IPS-18c (cell line): ENCODE measurements at regions not wholly inside any gene's neighbourhood (a gene's known extent, or its start where the extent isn't known, plus 50 kb on each side); places are given as distances from the start of the nearest gene placed in this dataset.
"Not testable (repeated sequence)": the region's sequence is repeated elsewhere in the genome, so short reads cannot be mapped to it uniquely, and the experiment has no call there.

Experiments
- H3K4me3 ChIP-seq: 2 replicates; pipeline ENCODE4 v1.7.0; 2013; ENCODE audit warnings: low read depth, mild to moderate bottlenecking, low read length, moderate library complexity; ENCODE audit not compliant: insufficient read depth
- H3K9me3 ChIP-seq: one replicate; pipeline ENCODE4 v1.6.1; 2013; ENCODE audit warnings: mild to moderate bottlenecking, low read length, moderate library complexity; ENCODE audit not compliant: control insufficient read depth, insufficient read depth

GRCh38 chr11:134957540-134958335 is 545.7 kb upstream of the B3GAT1 start:
- H3K9me3 ChIP-seq: no peaks in the 10 kb centered on the region
- no peak overlapping the region for H3K4me3 ChIP-seq

- H3K9me3 ChIP-seq: no peaks in the 10 kb centered on the region
- no peak overlapping the region for H3K4me3 ChIP-seq
These were observed 544.6 kb upstream of the B3GAT1 start for GRCh38 chr11:134956450-134957210.

GRCh38 chr11:134955970-134956369 is 543.9 kb upstream of the B3GAT1 start:
- not testable (repeated sequence) for H3K9me3 ChIP-seq, H3K4me3 ChIP-seq

GRCh38 chr11:134955281-134955680 is 543.2 kb upstream of the B3GAT1 start:
- no peaks in the 10 kb centered on the region for H3K9me3 ChIP-seq

GRCh38 chr11:134954456-134954855 is 542.4 kb upstream of the B3GAT1 start:
- not testable (repeated sequence) for H3K9me3 ChIP-seq, H3K4me3 ChIP-seq

More at GRCh38 chr11:134955281-134955680, 543.2 kb upstream of the B3GAT1 start:
- no peak overlapping the region for H3K4me3 ChIP-seq

GRCh38 chr11:134953417-134953970 is 541.5 kb upstream of the B3GAT1 start:
- H3K9me3 ChIP-seq, H3K4me3 ChIP-seq: not testable (repeated sequence)

GRCh38 chr11:134951305-134951700 is 539.3 kb upstream of the B3GAT1 start:
- Histone ChIP-seq H3K4me3 (no peak overlapping the region), H3K9me3 (no peaks in the 10 kb centered on the region)

- Histone ChIP-seq H3K9me3 (no peaks in the 10 kb centered on the region), H3K4me3 (no peak overlapping the region)
These were observed 538.8 kb upstream of the B3GAT1 start for GRCh38 chr11:134950692-134951304.

- no peak overlapping the region for H3K4me3 ChIP-seq
- H3K9me3 ChIP-seq: no peaks in the 10 kb centered on the region
These were observed 537.4 kb upstream of the B3GAT1 start for GRCh38 chr11:134949121-134950090.

GRCh38 chr11:134947556-134947955 is 535.5 kb upstream of the B3GAT1 start:
- Histone ChIP-seq H3K9me3 (no peaks in the 10 kb centered on the region), H3K4me3 (no peak overlapping the region)

- Histone ChIP-seq H3K9me3 (no peaks in the 10 kb centered on the region), H3K4me3 (no peak overlapping the region)
These were observed 534.0 kb upstream of the B3GAT1 start for GRCh38 chr11:134945993-134946392.

- no peak overlapping the region for H3K4me3 ChIP-seq
- no peaks in the 10 kb centered on the region for H3K9me3 ChIP-seq
These were observed 532.9 kb upstream of the B3GAT1 start for GRCh38 chr11:134944986-134945385.

GRCh38 chr11:134944131-134944530 is 532.1 kb upstream of the B3GAT1 start:
- no peak overlapping the region for H3K4me3 ChIP-seq
- no peaks in the 10 kb centered on the region for H3K9me3 ChIP-seq

GRCh38 chr11:134943544-134943943 is 531.5 kb upstream of the B3GAT1 start:
- H3K9me3 ChIP-seq: no peaks in the 10 kb centered on the region
- no peak overlapping the region for H3K4me3 ChIP-seq

- no peak overlapping the region for H3K4me3 ChIP-seq
- H3K9me3 ChIP-seq: no peaks in the 10 kb centered on the region
These were observed 530.6 kb upstream of the B3GAT1 start for GRCh38 chr11:134942681-134943080.

- not testable (repeated sequence) for H3K4me3 ChIP-seq, H3K9me3 ChIP-seq
These were observed 530.0 kb upstream of the B3GAT1 start for GRCh38 chr11:134941936-134942600.
